Right lung (tissue), 2 donors: ENCODE measurements at regions not wholly inside any gene's neighbourhood (a gene's known extent, or its start where the extent isn't known, plus 50 kb on each side); places are given as distances from the start of the nearest gene placed in this dataset.
"Not testable (repeated sequence)": the region's sequence is repeated elsewhere in the genome, so short reads cannot be mapped to it uniquely, and the experiment has no call there.

ENCODE experiments used
- DNase-seq, 2 donors: peaks; one replicate each; pipeline ENCODE4 v3.0.0-alpha.2; 2013

- DNase-seq: no peak
Measured at GRCh38 chr20:29763821-29764511, 1493.5 kb upstream of the DEFB115 start.

- not testable (repeated sequence) for DNase-seq
Measured at GRCh38 chr20:29764922-29765610, 1492.4 kb upstream of the DEFB115 start.

- DNase-seq: not testable (repeated sequence)
Measured at GRCh38 chr20:29778033-29778432, 1479.4 kb upstream of the DEFB115 start.

GRCh38 chr20:29781217-29781616 lies 1476.2 kb upstream of the DEFB115 start:
- DNase-seq: not testable (repeated sequence)

GRCh38 chr20:29781891-29782290 lies 1475.6 kb upstream of the DEFB115 start:
- not testable (repeated sequence) for DNase-seq

GRCh38 chr20:29787456-29787855 lies 1470.0 kb upstream of the DEFB115 start:
- DNase-seq: not testable (repeated sequence)

- DNase-seq: no peak
Measured at GRCh38 chr20:29790510-29790909, 1467.0 kb upstream of the DEFB115 start.

- DNase-seq: not testable (repeated sequence)
Measured at GRCh38 chr20:29831508-29831907, 1426.0 kb upstream of the DEFB115 start.

- not testable (repeated sequence) for DNase-seq
Measured at GRCh38 chr20:29868014-29868413, 1389.5 kb upstream of the DEFB115 start.

- DNase-seq: not testable (repeated sequence)
Measured at GRCh38 chr20:29868688-29869087, 1388.8 kb upstream of the DEFB115 start.

GRCh38 chr20:29871816-29872215 lies 1385.6 kb upstream of the DEFB115 start:
- not testable (repeated sequence) for DNase-seq

- DNase-seq: peak; percentile 30 to 34
Measured at GRCh38 chr20:29873946-29874345, 1383.5 kb upstream of the DEFB115 start.

GRCh38 chr20:29874476-29875202 lies 1382.8 kb upstream of the DEFB115 start:
- DNase-seq: no peak

GRCh38 chr20:29875321-29876083 lies 1382.0 kb upstream of the DEFB115 start:
- not testable (repeated sequence) for DNase-seq

GRCh38 chr20:29876084-29876910 lies 1381.2 kb upstream of the DEFB115 start:
- DNase-seq: not testable (repeated sequence)

- no peak for DNase-seq
Measured at GRCh38 chr20:29876911-29877285, 1380.6 kb upstream of the DEFB115 start.

- DNase-seq: not testable (repeated sequence)
Measured at GRCh38 chr20:29877411-29878280, 1379.8 kb upstream of the DEFB115 start.

GRCh38 chr20:29878281-29878741 lies 1379.2 kb upstream of the DEFB115 start:
- DNase-seq: no peak

GRCh38 chr20:29878777-29879442 lies 1378.6 kb upstream of the DEFB115 start:
- no peak for DNase-seq
